DMS53 treated with DMSO at 0.1 percent for 48 hours (cell line): ENCODE measurements at regions not wholly inside any gene's neighbourhood (a gene's known extent, or its start where the extent isn't known, plus 50 kb on each side); places are given as distances from the start of the nearest gene placed in this dataset.
"Not testable (repeated sequence)": the region's sequence is repeated elsewhere in the genome, so short reads cannot be mapped to it uniquely, and the experiment has no call there.

Experiments
- DNase-seq: peaks from one replicate; lab custom pipeline; 2025; ENCODE audit not compliant: unreplicated experiment; lab: John Stamatoyannopoulos, UW

DNA sequence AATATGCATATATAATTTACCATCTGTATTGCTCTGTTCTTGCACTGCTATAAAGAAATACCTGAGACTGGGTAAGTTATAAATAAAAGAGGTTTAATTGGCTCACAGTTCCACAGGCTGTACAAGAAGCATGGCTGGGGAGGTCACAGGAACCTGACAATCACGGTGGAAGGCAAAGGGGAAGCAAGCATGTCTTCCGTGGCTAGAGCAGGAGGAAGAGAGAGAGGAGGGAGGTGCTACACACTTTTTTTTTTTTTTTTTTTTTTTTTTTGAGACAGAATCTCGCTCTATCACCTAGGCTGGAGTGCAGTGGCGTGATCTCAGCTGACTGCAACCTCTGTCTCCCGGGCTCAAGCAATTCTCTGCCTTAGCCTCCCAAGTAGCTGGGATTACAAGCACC lies 150.9 kb upstream of the DTNBP1 start:
- DNase-seq: not testable (repeated sequence)

- DNase-seq: no peak
Observed at GRCh38 chr6:15811107-15811506, 148.3 kb upstream of the DTNBP1 start.

DNA sequence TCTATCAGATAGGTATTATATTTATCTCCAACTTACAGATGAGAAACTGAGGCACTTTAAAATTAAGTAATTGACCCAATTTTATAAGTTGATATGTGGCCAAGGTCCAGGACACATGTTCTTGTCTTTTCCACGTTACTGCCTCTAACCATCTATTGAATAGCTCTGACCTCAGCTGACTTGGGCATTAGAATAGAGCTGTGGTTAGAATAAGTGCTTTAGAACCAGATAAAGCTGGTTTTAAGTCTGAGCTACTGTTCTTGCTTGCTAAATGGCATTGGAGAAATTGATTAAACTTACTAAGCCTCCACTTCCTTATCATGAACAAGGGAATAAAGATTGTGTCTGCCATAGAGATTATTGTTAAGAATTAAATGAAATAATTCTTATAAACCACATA lies 147.8 kb upstream of the DTNBP1 start:
- DNase-seq: no peak

GRCh38 chr6:15809367-15809766 lies 146.5 kb upstream of the DTNBP1 start:
- no peak for DNase-seq

GRCh38 chr6:15804164-15805154 lies 141.6 kb upstream of the DTNBP1 start:
- no peak for DNase-seq

- no peak for DNase-seq
Observed at GRCh38 chr6:15802466-15802865, 139.6 kb upstream of the DTNBP1 start.

- no peak for DNase-seq
Observed at GRCh38 chr6:15801912-15802311, 139.1 kb upstream of the DTNBP1 start.

DNA sequence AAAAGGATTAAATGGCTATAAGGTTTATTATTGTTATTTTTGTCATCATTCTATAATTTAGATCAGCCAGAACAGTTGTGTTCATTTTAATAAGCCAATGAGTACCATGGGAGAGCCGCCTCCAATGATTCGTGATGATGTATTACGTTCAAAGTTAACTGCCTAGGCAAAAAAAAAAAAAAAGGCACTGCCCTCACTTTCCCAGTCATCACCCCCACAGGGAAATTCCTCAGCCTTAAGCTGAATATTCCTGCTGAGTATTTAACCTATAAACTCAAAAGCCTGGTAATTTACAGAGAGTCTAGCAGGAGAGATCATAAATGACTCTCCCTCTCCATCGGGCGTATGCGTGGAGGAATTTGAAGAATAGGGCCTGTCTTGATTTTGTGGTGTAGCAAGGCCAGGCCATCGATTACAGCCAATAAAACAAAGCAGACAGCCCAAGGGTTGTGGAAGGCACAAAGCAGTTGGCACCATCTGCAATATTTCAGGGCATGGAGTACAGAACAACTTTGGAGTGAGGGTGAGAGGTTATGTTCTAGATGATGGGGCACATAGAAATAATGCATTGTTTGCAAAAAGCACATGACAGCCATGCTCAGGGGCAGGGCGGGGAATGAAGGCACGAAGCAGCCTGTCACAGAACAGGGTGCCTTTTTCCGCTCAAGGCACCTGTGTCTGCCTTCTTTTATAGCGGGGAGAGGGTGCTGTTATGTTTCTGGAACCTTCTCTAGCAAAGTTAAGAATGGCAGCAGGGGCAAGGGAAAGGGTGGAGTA lies 138.2 kb upstream of the DTNBP1 start:
- DNase-seq: no peak

DNA sequence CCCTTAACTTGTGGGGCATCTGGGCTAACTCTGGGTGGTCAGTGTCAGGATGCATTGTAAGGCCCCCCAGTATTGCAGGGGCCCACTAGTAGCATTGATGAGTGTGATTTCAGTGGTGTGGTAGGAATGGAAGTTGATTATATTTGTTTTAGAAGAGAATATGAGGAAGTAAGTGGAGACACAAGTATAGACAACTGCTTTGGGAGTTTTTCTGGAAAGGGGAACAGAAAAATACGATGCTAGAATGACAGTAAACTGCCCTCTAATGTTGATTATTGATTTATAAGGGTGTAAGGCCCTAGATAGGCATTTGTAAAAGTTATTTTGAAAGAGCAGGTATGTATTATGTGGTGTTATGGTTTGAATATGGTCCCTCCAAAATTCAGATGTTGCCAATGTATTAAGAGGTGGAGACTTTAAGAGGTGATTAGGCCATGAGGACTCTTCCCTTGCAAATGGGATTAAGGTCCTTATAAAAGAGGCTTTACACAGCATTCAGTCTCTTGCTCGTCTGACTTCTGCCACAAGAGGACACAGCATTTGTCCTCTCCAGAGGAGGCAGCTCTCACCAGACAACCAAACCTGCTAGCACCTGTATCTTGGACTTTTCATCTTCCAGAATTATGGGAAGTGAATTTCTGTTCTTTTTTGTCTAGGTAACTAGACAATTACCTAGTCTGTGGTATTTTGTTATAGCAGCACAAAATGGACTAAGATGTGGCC lies 135.9 kb upstream of the DTNBP1 start:
- no peak for DNase-seq

DNA sequence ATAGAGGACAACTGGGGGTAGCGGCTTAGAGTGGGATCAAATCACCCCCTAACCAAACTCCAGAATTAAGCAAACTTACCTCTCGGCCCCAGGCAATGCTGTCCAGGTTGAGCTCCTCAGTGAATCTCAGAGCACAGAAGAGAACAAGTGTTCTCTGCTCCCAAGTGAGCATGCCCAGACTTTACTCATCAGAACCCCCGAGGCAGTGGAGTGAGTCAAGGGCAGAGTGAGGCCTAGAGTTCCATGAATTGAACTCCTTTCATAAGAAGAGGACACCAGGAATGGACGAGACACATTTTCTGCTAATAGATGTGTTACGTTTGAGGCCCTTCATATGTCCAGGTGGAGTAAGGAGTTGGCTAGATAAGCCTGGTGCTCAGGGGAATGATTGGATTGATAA lies 134.0 kb upstream of the DTNBP1 start:
- DNase-seq: no peak

DNA sequence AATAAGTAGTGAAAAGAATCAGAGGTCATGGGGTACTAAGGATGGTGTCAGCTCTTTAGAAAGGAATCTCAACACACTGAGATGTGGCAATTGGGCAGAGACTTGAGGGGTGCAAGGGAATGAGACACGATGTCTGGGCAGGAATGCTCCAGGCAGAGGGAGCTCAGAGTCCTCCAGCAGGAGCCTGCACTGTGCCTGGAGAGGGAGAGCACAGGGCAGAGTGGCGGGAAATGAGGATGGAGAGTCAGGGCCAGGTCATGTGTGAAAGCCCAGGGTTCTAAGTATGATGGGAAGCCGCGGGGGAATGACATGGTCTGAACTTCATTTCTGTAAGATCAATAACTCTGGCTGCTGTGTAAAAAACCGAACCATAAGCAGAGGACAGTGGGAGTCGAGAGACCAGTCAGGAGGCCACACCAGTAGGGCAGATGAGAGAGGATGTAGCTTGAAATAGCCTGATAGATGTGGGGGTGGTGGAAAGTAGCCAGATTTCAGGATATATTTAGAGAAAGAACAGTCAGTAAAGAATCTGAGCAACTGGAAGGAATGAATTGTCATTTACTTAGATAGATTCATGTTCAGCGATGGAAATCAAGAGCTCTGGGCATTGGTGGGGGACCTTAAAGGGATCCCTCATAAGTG lies 133.4 kb upstream of the DTNBP1 start:
- no peak for DNase-seq

GRCh38 chr6:15793826-15794225 lies 131.0 kb upstream of the DTNBP1 start:
- peak; percentile 12 for DNase-seq

GRCh38 chr6:15793288-15793687 lies 130.5 kb upstream of the DTNBP1 start:
- peak; percentile 41 for DNase-seq

GRCh38 chr6:15792842-15793241 lies 130.0 kb upstream of the DTNBP1 start:
- no peak for DNase-seq

DNA sequence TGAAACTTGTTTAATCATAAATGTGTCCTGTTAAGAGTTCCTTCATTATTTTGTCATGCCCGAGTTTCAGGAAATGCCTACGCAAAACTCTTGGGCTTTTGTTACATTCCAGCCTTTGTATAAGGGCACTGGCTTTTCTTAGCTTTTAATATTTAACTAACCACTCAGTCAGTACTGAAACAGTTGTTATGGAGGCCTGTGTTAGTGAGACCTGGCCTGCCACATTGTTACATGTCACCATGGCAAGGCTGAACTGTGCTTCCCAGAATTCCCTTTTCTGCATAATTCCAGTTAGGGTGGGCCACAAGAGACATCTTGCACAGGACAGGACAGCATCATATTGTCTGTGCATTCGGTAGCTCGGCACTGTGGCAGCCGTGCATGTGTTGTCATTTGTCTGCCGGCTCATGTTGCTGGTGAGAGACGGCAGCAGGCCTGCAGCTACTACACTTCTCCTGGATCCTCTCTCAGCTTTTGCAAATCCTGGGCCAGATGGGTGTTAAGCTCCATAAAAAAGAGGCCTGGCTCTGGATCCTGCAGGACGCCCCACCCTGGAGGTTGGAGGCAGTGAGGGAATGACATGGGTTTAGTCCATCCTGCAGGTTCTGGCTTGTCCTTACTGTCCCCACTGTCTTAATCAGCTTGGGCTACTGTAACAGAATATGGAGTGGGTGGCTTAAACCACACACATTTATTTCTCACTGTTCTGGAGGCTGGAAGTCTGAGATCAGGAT lies 128.8 kb upstream of the DTNBP1 start:
- peak; percentile 56 for DNase-seq

GRCh38 chr6:15790116-15790515 lies 127.3 kb upstream of the DTNBP1 start:
- no peak for DNase-seq

DNA sequence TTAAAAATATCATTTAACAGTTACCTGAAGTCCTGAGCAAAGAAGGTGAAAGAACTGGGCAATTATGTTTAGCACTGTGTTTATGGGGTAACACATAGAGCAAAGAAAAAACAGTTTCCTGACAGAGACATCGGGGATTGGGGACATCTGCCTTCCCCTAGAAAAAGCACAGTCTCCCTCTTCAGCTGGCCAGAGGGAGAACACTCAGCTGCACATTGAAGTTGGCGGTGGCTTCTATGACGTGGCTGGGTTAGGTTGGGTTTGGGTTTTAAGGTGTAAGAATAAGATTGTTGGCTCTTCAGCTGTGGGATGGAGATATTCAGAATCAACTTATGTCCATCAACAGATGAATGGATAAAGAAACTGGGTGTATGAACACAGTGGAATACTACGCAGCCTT lies 124.0 kb upstream of the DTNBP1 start:
- DNase-seq: no peak

- no peak for DNase-seq
Observed at GRCh38 chr6:15783484-15783883, 120.7 kb upstream of the DTNBP1 start.

DNA sequence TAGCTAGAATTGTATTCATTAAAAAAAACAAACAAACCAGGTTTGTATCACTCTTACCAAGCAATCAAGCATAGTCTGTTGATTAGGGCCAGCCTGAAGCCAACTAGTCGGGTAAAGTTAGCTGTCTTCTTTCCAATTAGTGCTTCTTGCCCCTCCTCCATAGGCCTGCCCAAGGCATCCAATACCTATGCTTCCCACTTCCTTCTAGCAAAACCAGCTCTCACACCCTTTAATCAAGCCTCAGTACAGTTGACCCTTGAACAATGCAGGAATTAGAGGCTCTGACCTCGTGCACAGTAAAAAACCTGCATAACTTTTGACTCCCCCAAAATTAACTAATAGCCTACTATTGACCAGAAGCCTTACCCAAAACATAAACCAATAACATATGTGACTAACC lies 119.1 kb upstream of the DTNBP1 start:
- no peak for DNase-seq

DNA sequence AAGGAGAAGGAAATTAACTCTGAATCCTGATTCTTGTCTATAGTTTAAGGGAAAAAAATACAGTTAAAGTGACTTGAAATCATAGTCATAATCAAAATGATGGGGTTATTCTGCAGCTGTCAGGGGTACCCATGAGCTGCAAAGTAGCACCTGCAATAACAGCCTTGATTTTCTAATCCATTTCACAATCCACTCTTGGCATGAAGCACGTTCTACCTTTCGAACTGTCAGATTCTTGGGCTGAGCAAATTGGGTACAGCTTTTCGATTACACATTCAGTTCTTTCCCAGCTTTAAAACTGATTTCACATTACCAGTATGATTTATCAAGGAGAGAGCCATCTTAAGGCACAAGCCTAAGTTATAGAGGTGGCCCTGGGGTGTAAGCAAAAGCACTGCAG lies 118.5 kb upstream of the DTNBP1 start:
- no peak for DNase-seq
